GM19025 (cell line): ENCODE measurements at regions not wholly inside any gene's neighbourhood (a gene's known extent, or its start where the extent isn't known, plus 50 kb on each side); places are given as distances from the start of the nearest gene placed in this dataset.
"Not testable (repeated sequence)": the region's sequence is repeated elsewhere in the genome, so short reads cannot be mapped to it uniquely, and the experiment has no call there.

Source experiments
- ATAC-seq: cut with Tn5 transposase; IDR thresholded peaks from one replicate; pipeline ENCODE4 v1.9.1; 2021; ENCODE audit warnings: mild to moderate bottlenecking, low read depth, moderate library complexity; ENCODE audit not compliant: unreplicated experiment

- no peak for ATAC-seq
These were observed 114.2 kb downstream of the SOX4 start for GRCh38 chr6:21707524-21708319.

- ATAC-seq = no peak
These were observed 114.7 kb downstream of the SOX4 start for GRCh38 chr6:21708320-21708580.

GRCh38 chr6:21710216-21710615, 116.7 kb downstream of the SOX4 start:
- ATAC-seq = no peak

GRCh38 chr6:21710908-21711627, 117.5 kb downstream of the SOX4 start:
- ATAC-seq = no peak

GRCh38 chr6:21712213-21712612, 118.7 kb downstream of the SOX4 start:
- ATAC-seq = no peak

- no peak for ATAC-seq
These were observed 119.9 kb downstream of the SOX4 start for GRCh38 chr6:21713481-21713880.

- ATAC-seq = no peak
These were observed 121.6 kb downstream of the SOX4 start for GRCh38 chr6:21715180-21715579.

GRCh38 chr6:21722510-21722909, 129.0 kb downstream of the SOX4 start:
- no peak for ATAC-seq

GRCh38 chr6:21726676-21727075, 133.1 kb downstream of the SOX4 start:
- no peak for ATAC-seq

- ATAC-seq = no peak
These were observed 134.6 kb downstream of the SOX4 start for GRCh38 chr6:21728141-21728540.

- ATAC-seq = no peak
These were observed 135.9 kb downstream of the SOX4 start for GRCh38 chr6:21729431-21729830.

GRCh38 chr6:21730533-21730932, 137.0 kb downstream of the SOX4 start:
- ATAC-seq = no peak

- ATAC-seq = no peak
These were observed 138.0 kb downstream of the SOX4 start for GRCh38 chr6:21731411-21732031.

- not testable (repeated sequence) for ATAC-seq
These were observed 138.6 kb downstream of the SOX4 start for GRCh38 chr6:21732032-21732730.

- no peak for ATAC-seq
These were observed 139.2 kb downstream of the SOX4 start for GRCh38 chr6:21732731-21733130.

GRCh38 chr6:21733311-21733710, 139.8 kb downstream of the SOX4 start:
- no peak for ATAC-seq

- ATAC-seq = no peak
These were observed 140.7 kb downstream of the SOX4 start for GRCh38 chr6:21734204-21734603.

GRCh38 chr6:21738180-21739094, 144.9 kb downstream of the SOX4 start:
- ATAC-seq = no peak

- no peak for ATAC-seq
These were observed 145.7 kb downstream of the SOX4 start for GRCh38 chr6:21739241-21739640.

- no peak for ATAC-seq
These were observed 146.3 kb downstream of the SOX4 start for GRCh38 chr6:21739838-21740237.
